GM23338 (cell line): ENCODE measurements at regions not wholly inside any gene's neighbourhood (a gene's known extent, or its start where the extent isn't known, plus 50 kb on each side); places are given as distances from the start of the nearest gene placed in this dataset.

Experiments used
- ATAC-seq: fragments of 200-7000 bp; cut with Tn5 transposase; 3 replicates; pipeline ENCODE4 v1.9.1; 2020
- DNase-seq: peaks from one replicate; pipeline ENCODE4 v3.0.0-alpha.2; 2015; ENCODE audit warnings: low spot score
- H2AFZ ChIP-seq: fragments of 200-600 bp; sonication (generic); 2 replicates; pipeline ENCODE4 v1.8.0; 2016; ENCODE audit warnings: antibody characterized with exemption, mild to moderate bottlenecking, moderate library complexity
- H3F3A ChIP-seq: fragments of 200-600 bp; sonication (generic); replicated peaks from 2 replicates; pipeline ENCODE4 v1.8.0; 2017; ENCODE audit warnings: antibody characterized with exemption, mixed run types, low read depth
- H3K27ac ChIP-seq: fragments of 200-600 bp; sonication (generic); 2 replicates; pipeline ENCODE4 v1.6.1; 2016; ENCODE audit warnings: low read depth
- H3K27me3 ChIP-seq: fragments of 200-600 bp; sonication (generic); 2 replicates; pipeline ENCODE4 v1.8.0; 2016; ENCODE audit warnings: mild to moderate bottlenecking, mixed run types, moderate library complexity; ENCODE audit not compliant: insufficient read depth
- H3K36me3 ChIP-seq: fragments of 200-600 bp; sonication (generic); 2 replicates; pipeline ENCODE4 v1.8.0; 2016; ENCODE audit warnings: mild to moderate bottlenecking; ENCODE audit not compliant: insufficient read depth
- H3K4me1 ChIP-seq: fragments of 200-600 bp; sonication (generic); 2 replicates; pipeline ENCODE4 v1.8.0; 2016; ENCODE audit warnings: mild to moderate bottlenecking, moderate library complexity; ENCODE audit not compliant: insufficient read depth
- H3K4me2 ChIP-seq: fragments of 200-600 bp; sonication (generic); 2 replicates; pipeline ENCODE4 v1.7.1; 2017; ENCODE audit warnings: mixed run types
- H3K4me3 ChIP-seq: fragments of 200-600 bp; sonication (generic); 2 replicates; pipeline ENCODE4 v1.6.1; 2016; ENCODE audit warnings: mixed run types
- H3K79me2 ChIP-seq: fragments of 200-600 bp; sonication (generic); replicated peaks from 2 replicates; pipeline ENCODE4 v1.8.0; 2017; ENCODE audit warnings: mild to moderate bottlenecking; ENCODE audit not compliant: insufficient read depth
- H3K9me2 ChIP-seq: fragments of 200-600 bp; sonication (generic); 2 replicates; pipeline ENCODE4 v1.8.0; 2017; ENCODE audit not compliant: insufficient read depth
- H4K20me1 ChIP-seq: fragments of 200-600 bp; sonication (generic); replicated peaks from 2 replicates; pipeline ENCODE4 v1.8.0; 2017; ENCODE audit warnings: mild to moderate bottlenecking; ENCODE audit not compliant: insufficient read depth
- H3K27ac Mint-ChIP-seq: 2 replicates; pipeline ENCODE4 v1.8.0; 2020; ENCODE audit warnings: inconsistent platforms, mild to moderate bottlenecking, moderate library complexity, mixed read lengths
- H3K27me3 Mint-ChIP-seq: 3 replicates; pipeline ENCODE4 v1.8.0; 2022; ENCODE audit warnings: low read depth, mild to moderate bottlenecking, moderate library complexity, mixed read lengths, inconsistent platforms; ENCODE audit not compliant: insufficient read depth, poor library complexity
- H3K36me3 Mint-ChIP-seq: 3 replicates; pipeline ENCODE4 v1.8.0; 2021; ENCODE audit warnings: low read depth, mild to moderate bottlenecking, inconsistent platforms, moderate library complexity, mixed read lengths
- H3K4me1 Mint-ChIP-seq: 3 replicates; pipeline ENCODE4 v1.8.0; 2020; ENCODE audit warnings: mild to moderate bottlenecking, inconsistent platforms, mixed read lengths
- H3K4me3 Mint-ChIP-seq: 3 replicates; pipeline ENCODE4 v1.8.0; 2021; ENCODE audit warnings: moderate library complexity, mild to moderate bottlenecking, inconsistent platforms, mixed read lengths
- H3K9me3 Mint-ChIP-seq: 3 replicates; pipeline ENCODE4 v1.8.0; 2020; ENCODE audit warnings: moderate library complexity, mild to moderate bottlenecking, inconsistent platforms, mixed read lengths
- CREB1 ChIP-seq: fragments of 250-450 bp; sonication (Bioruptor Pico); IDR thresholded peaks from 2 replicates; pipeline ENCODE4 v1.5.0; 2020; ENCODE audit warnings: low read depth, mild to moderate bottlenecking, moderate library complexity
- ETS1 ChIP-seq: IDR thresholded peaks from 2 replicates; pipeline ENCODE4 v1.6.1; 2016; ENCODE audit warnings: antibody characterized with exemption
- TF ChIP-seq, protein P1 (sequence below): fragments of 250-450 bp; sonication (Bioruptor Pico); IDR thresholded peaks from 2 replicates; pipeline ENCODE4 v1.5.0; 2020; ENCODE audit warnings: mild to moderate bottlenecking, moderate library complexity
- TF ChIP-seq, protein P2 (sequence below), 2 experiments: fragments of 200-600 bp in 1 of 2; sonication (generic) in 1 of 2; conservative IDR thresholded peaks; 2 replicates each; pipeline versions ENCODE4 v1.5.1 to v1.6.1; 2016 to 2017; ENCODE audit warnings: antibody characterized with exemption in 2 of 2, low read depth in 2 of 2, mild to moderate bottlenecking in 2 of 2, moderate library complexity in 1 of 2

DNA sequence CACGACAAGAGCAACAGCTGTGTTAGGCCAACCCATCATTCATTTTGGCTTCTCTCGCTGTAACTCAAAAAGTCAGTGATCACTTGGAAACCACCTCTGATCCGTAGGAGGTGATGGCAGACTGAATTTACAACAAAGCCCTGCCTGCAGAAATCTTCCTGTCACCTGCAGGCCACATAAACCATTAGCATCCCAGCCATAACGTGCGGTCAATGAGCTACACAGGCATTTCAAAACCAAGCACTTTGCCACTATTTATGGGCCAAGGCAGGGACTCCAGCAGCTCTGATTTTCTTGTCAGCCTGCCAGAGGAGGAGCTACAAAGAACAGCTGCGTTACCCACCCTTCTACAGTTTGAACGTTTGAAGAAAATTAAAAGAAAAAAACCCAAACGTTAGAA lies 228.1 kb upstream of the PPARGC1A start (continued):
- TF ChIP-seq, protein P1, sequence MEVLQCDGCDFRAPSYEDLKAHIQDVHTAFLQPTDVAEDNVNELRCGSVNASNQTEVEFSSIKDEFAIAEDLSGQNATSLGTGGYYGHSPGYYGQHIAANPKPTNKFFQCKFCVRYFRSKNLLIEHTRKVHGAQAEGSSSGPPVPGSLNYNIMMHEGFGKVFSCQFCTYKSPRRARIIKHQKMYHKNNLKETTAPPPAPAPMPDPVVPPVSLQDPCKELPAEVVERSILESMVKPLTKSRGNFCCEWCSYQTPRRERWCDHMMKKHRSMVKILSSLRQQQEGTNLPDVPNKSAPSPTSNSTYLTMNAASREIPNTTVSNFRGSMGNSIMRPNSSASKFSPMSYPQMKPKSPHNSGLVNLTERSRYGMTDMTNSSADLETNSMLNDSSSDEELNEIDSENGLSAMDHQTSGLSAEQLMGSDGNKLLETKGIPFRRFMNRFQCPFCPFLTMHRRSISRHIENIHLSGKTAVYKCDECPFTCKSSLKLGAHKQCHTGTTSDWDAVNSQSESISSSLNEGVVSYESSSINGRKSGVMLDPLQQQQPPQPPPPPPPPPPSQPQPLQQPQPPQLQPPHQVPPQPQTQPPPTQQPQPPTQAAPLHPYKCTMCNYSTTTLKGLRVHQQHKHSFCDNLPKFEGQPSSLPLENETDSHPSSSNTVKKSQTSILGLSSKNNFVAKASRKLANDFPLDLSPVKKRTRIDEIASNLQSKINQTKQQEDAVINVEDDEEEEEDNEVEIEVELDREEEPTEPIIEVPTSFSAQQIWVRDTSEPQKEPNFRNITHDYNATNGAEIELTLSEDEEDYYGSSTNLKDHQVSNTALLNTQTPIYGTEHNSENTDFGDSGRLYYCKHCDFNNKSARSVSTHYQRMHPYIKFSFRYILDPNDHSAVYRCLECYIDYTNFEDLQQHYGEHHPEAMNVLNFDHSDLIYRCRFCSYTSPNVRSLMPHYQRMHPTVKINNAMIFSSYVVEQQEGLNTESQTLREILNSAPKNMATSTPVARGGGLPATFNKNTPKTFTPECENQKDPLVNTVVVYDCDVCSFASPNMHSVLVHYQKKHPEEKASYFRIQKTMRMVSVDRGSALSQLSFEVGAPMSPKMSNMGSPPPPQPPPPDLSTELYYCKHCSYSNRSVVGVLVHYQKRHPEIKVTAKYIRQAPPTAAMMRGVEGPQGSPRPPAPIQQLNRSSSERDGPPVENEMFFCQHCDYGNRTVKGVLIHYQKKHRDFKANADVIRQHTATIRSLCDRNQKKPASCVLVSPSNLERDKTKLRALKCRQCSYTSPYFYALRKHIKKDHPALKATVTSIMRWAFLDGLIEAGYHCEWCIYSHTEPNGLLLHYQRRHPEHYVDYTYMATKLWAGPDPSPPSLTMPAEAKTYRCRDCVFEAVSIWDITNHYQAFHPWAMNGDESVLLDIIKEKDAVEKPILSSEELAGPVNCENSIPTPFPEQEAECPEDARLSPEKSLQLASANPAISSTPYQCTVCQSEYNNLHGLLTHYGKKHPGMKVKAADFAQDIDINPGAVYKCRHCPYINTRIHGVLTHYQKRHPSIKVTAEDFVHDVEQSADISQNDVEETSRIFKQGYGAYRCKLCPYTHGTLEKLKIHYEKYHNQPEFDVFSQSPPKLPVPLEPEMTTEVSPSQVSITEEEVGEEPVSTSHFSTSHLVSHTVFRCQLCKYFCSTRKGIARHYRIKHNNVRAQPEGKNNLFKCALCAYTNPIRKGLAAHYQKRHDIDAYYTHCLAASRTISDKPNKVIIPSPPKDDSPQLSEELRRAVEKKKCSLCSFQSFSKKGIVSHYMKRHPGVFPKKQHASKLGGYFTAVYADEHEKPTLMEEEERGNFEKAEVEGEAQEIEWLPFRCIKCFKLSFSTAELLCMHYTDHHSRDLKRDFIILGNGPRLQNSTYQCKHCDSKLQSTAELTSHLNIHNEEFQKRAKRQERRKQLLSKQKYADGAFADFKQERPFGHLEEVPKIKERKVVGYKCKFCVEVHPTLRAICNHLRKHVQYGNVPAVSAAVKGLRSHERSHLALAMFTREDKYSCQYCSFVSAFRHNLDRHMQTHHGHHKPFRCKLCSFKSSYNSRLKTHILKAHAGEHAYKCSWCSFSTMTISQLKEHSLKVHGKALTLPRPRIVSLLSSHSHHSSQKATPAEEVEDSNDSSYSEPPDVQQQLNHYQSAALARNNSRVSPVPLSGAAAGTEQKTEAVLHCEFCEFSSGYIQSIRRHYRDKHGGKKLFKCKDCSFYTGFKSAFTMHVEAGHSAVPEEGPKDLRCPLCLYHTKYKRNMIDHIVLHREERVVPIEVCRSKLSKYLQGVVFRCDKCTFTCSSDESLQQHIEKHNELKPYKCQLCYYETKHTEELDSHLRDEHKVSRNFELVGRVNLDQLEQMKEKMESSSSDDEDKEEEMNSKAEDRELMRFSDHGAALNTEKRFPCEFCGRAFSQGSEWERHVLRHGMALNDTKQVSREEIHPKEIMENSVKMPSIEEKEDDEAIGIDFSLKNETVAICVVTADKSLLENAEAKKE (CRISPR knock-in tag), result no peak
- no peak for TF ChIP-seq ETS1
- TF ChIP-seq CREB1 (CRISPR knock-in tag), result no peak
- TF ChIP-seq, protein P2, sequence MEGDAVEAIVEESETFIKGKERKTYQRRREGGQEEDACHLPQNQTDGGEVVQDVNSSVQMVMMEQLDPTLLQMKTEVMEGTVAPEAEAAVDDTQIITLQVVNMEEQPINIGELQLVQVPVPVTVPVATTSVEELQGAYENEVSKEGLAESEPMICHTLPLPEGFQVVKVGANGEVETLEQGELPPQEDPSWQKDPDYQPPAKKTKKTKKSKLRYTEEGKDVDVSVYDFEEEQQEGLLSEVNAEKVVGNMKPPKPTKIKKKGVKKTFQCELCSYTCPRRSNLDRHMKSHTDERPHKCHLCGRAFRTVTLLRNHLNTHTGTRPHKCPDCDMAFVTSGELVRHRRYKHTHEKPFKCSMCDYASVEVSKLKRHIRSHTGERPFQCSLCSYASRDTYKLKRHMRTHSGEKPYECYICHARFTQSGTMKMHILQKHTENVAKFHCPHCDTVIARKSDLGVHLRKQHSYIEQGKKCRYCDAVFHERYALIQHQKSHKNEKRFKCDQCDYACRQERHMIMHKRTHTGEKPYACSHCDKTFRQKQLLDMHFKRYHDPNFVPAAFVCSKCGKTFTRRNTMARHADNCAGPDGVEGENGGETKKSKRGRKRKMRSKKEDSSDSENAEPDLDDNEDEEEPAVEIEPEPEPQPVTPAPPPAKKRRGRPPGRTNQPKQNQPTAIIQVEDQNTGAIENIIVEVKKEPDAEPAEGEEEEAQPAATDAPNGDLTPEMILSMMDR (conservative IDR thresholded peaks at IDR 0.05; ENCODE audit: low read depth in 2 of 2), result no peak

- no peak for DNase-seq
- Histone ChIP-seq H2AFZ (no peak overlapping the region), H3K27ac (no peak overlapping the region)
- no peak for TF ChIP-seq ETS1
- TF ChIP-seq, protein P1 (CRISPR knock-in tag), result no peak
Observed at GRCh38 chr4:24116107-24116506, 226.3 kb upstream of the PPARGC1A start.

More at GRCh38 chr4:24116107-24116506, 226.3 kb upstream of the PPARGC1A start:
- ATAC-seq, result no peak
- Mint-ChIP-seq H3K4me1 (peaks cover 9% of the 10 kb centered on the region; the same call in 2 of the 3 replicates), H3K27ac (no peak overlapping the region), H3K27me3 (no peaks in the 10 kb centered on the region), H3K36me3 (no peaks in the 10 kb centered on the region), H3K4me3 (no peak overlapping the region), H3K9me3 (no peaks in the 10 kb centered on the region)
- Histone ChIP-seq H3K4me1 (no peaks in the 10 kb centered on the region), H4K20me1 (no peaks in the 10 kb centered on the region), H3K4me3 (no peak overlapping the region), H3F3A (no peaks in the 10 kb centered on the region), H3K9me2 (peaks cover 2% of the 10 kb centered on the region; the same call in 1 of the 2 replicates), H3K36me3 (no peaks in the 10 kb centered on the region), H3K27me3 (no peaks in the 10 kb centered on the region), H3K79me2 (no peaks in the 10 kb centered on the region), H3K4me2 (no peak overlapping the region)
